ENCODE measurements at regions not wholly inside any gene's neighbourhood (a gene's known extent, or its start where the extent isn't known, plus 50 kb on each side); places are given as distances from the start of the nearest gene placed in this dataset.

DNA sequence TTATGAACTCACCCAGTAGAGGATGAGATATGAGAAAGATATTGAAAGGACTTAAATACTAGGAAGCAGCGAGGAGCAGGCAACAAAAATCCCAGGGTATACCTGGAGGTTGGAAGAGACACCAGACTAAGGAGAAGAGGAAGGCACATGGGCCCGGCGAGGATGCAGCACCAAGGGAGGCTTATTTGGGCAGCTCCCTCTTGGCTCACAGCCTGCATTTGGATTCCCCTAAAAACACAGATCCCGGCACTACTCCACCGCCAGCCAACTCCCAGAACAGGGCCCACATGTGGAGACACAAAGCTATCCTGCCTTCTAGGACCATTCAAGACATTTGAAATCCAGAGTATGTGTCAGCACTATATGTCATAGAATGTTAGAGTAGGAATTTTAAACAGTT, 199.8 kb upstream of the FBXL7 start:
- Histone ChIP-seq H3K4me1 (no peaks in the 10 kb centered on the region), H3K27me3 (no peaks in the 10 kb centered on the region), H3K4me3 (no peak overlapping the region), H3K36me3 (no peaks in the 10 kb centered on the region), H3K27ac (no peak overlapping the region), H3K9me3 (no peaks in the 10 kb centered on the region)
- TF ChIP-seq, protein P1, sequence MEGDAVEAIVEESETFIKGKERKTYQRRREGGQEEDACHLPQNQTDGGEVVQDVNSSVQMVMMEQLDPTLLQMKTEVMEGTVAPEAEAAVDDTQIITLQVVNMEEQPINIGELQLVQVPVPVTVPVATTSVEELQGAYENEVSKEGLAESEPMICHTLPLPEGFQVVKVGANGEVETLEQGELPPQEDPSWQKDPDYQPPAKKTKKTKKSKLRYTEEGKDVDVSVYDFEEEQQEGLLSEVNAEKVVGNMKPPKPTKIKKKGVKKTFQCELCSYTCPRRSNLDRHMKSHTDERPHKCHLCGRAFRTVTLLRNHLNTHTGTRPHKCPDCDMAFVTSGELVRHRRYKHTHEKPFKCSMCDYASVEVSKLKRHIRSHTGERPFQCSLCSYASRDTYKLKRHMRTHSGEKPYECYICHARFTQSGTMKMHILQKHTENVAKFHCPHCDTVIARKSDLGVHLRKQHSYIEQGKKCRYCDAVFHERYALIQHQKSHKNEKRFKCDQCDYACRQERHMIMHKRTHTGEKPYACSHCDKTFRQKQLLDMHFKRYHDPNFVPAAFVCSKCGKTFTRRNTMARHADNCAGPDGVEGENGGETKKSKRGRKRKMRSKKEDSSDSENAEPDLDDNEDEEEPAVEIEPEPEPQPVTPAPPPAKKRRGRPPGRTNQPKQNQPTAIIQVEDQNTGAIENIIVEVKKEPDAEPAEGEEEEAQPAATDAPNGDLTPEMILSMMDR (IDR thresholded peaks at IDR 0.05 in 4 of 5, conservative IDR thresholded peaks at IDR 0.05 in 1 of 5): no peak
- TF ChIP-seq POLR2A (IDR thresholded peaks at IDR 0.05): no peak
- ATAC-seq (no peak), DNase-seq (no peak)
- in situ Hi-C loops (cut with MboI; ENCODE audit: low sequenced_read_pairs in 4 of 4) (no loop called here), intact Hi-C loops (cut with DNase I; ENCODE audit: low total_unique reads) (no loop called here)

DNA sequence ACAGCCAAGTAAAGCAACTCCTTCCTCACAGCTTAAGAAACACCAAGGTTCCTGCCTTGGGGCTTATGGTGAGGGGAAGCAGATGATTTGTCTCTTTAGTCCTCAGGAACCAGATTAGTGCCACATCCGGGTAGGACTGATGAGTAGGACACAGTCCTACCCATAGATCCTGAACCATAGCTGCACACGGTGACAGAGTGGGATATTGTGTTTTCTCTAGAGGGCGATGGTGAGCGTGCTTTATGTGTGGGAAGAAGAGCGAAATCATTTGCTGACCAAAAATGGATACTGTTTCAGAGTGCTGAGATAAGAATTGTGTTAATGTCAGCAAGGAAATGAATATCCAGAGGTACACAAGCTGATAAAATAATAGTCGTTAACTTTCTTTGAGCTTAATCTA, 209.0 kb upstream of the FBXL7 start:
- Histone ChIP-seq H3K4me3 (no peak overlapping the region), H3K27ac (no peak overlapping the region), H3K27me3 (no peaks in the 10 kb centered on the region), H3K4me1 (no peaks in the 10 kb centered on the region), H3K36me3 (no peaks in the 10 kb centered on the region), H3K9me3 (no peaks in the 10 kb centered on the region)
- no peak for ATAC-seq
- in situ Hi-C loops (cut with MboI; ENCODE audit: low sequenced_read_pairs in 4 of 4): no loop called here
- TF ChIP-seq, protein P1 (IDR thresholded peaks at IDR 0.05 in 4 of 5, conservative IDR thresholded peaks at IDR 0.05 in 1 of 5): no peak
- TF ChIP-seq POLR2A (IDR thresholded peaks at IDR 0.05): no peak
- DNase-seq: no peak
- intact Hi-C loops (cut with DNase I; ENCODE audit: low total_unique reads): no loop called here

GRCh38 chr5:15286650-15287049, 213.3 kb upstream of the FBXL7 start:
- Histone ChIP-seq H3K27ac (no peak overlapping the region), H3K4me3 (no peak overlapping the region), H3K9me3 (no peaks in the 10 kb centered on the region), H3K27me3 (no peaks in the 10 kb centered on the region), H3K36me3 (no peaks in the 10 kb centered on the region), H3K4me1 (no peaks in the 10 kb centered on the region)
- DNase-seq (no peak), ATAC-seq (no peak)
- intact Hi-C loops (cut with DNase I; ENCODE audit: low total_unique reads): no loop called here
- in situ Hi-C loops (cut with MboI; ENCODE audit: low sequenced_read_pairs in 4 of 4): no loop called here
- TF ChIP-seq, protein P1 (IDR thresholded peaks at IDR 0.05 in 4 of 5, conservative IDR thresholded peaks at IDR 0.05 in 1 of 5): no peak
- no peak for TF ChIP-seq POLR2A (IDR thresholded peaks at IDR 0.05)

- DNase-seq (no peak), ATAC-seq (no peak)
- Histone ChIP-seq H3K36me3 (no peaks in the 10 kb centered on the region), H3K27ac (no peak overlapping the region), H3K4me1 (no peaks in the 10 kb centered on the region), H3K4me3 (no peak overlapping the region), H3K27me3 (no peaks in the 10 kb centered on the region), H3K9me3 (no peaks in the 10 kb centered on the region)
- intact Hi-C loops (cut with DNase I; ENCODE audit: low total_unique reads): no loop called here
- TF ChIP-seq, protein P1 (IDR thresholded peaks at IDR 0.05 in 4 of 5, conservative IDR thresholded peaks at IDR 0.05 in 1 of 5): no peak
- in situ Hi-C loops (cut with MboI; ENCODE audit: low sequenced_read_pairs in 4 of 4): no loop called here
Observed at GRCh38 chr5:15285901-15286583, 213.9 kb upstream of the FBXL7 start.

DNA sequence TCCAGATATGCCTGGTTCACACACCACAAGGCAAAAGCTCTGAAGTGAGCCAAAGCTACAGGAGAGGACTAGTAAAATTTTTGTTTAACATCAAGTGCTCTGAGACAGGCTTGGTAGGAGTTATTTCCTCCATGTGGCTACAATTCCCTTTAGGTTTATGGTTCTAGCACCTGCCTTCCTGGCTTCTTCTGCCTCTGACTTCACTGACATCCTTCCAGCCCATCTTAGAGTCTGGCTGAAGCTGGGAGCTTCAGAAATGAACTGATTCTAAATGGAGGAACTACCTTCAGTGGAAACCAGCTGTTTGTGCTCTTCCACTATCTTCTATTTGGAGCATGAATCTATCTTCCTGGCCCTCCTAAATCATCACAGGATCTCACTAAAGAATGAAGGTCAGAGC, 215.3 kb upstream of the FBXL7 start:
- in situ Hi-C loops (cut with MboI; ENCODE audit: low sequenced_read_pairs in 4 of 4): no loop called here

More for the DNA sequence above, 215.3 kb upstream of the FBXL7 start:
- H3K36me3 ChIP-seq: no peaks in the 10 kb centered on the region
- H3K27me3 ChIP-seq: no peaks in the 10 kb centered on the region
- H3K4me1 ChIP-seq: no peaks in the 10 kb centered on the region
- H3K27ac ChIP-seq: no peak overlapping the region
- H3K4me3 ChIP-seq: no peak overlapping the region
- TF ChIP-seq, protein P1 (IDR thresholded peaks at IDR 0.05 in 4 of 5, conservative IDR thresholded peaks at IDR 0.05 in 1 of 5): no peak
- no peak for TF ChIP-seq POLR2A (IDR thresholded peaks at IDR 0.05)
- no peaks in the 10 kb centered on the region for H3K9me3 ChIP-seq
- DNase-seq (no peak), ATAC-seq (no peak)
- intact Hi-C loops (cut with DNase I; ENCODE audit: low total_unique reads): no loop called here
